C1 segment of cervical spinal cord (tissue), 14 donors: ENCODE measurements at regions not wholly inside any gene's neighbourhood (a gene's known extent, or its start where the extent isn't known, plus 50 kb on each side); places are given as distances from the start of the nearest gene placed in this dataset.

Experiments used
- DNase-seq, 14 donors: peaks; one replicate each; lab custom pipeline; 2025; lab: John Stamatoyannopoulos, UW

DNA sequence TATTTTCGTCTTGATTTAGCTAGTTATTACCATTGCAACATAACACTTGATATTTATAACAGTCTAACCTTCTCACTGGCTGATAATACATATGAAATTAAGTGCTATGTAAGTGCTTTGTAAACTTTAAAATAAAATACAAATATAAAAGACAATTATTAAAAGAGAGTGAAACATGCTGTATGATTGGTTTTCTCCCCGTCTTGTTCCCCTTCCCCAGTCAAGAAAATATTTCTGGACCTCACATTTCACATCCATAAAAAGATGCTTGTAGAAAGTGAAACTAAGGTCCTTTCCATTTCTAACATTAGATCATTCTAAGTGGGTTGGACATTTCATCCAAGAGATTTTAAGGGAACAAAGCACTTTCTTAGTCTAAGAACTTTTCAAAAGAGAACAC, 310.2 kb upstream of the LRATD1 start:
- no peak for DNase-seq

DNA sequence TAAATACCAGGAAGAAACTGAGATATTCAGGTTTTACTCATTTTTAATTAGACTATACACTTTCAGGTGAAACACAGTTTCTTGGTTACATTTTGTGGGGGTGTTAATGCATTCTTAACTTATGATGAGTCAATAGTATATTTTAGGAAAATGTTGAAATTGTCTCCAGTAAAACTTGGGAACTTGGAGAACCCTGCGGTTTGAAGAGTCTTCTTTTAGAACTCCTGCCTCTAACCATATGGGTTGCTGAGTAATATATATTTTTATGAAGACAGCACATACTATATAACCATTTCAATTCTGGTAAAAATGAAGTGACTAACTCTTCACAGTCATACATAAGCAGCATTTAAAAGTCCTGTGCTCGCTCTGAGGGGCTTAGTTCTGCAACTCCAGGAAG, 308.2 kb upstream of the LRATD1 start:
- DNase-seq: no peak

DNA sequence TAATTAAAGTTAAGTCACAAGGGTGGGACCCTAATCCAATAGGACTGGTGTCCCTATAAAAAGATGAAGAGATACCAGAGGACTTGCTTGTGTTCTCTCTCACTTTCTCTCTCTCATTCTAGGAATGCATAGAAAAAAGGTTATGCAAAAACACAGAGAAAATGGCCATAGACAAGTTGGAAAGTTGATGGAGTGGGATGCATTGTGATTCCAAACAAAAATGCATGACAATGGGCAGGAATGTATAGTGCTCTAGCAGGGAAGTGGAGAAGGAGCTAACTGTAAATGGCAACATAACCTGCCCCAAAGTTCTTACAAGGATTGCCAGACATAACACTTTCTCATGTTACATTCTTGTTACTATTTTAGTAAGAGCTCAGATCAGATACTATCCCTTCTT, 301.6 kb upstream of the LRATD1 start:
- no peak for DNase-seq

DNA sequence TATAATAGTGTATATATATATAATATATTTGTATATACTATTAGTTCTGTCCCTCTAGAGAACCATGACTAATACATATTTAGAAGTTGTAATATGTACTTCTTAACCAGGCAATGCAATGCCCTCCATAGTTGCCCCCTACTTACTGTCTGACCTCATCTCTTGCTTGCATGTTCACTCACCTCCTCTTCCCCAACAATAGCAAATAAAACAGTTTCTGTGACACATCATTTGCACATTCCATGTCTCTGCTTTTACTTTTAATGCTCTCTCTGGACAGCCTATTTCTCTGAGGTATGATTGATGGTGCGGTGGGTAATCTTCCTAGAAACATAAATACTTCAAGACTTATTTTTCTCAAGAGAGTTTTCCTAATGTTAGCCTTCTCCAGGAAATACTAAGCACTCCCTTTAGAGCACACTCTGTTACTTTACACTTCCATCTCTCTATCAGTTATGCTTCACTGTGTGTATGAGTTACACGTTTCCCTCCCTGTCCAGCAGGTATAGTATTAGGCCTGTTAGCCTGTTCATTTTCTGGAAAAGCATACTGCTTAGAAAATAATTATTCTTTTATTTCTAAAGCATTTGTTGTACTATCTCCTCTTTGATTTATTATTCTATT, 295.6 kb upstream of the LRATD1 start:
- no peak for DNase-seq

DNA sequence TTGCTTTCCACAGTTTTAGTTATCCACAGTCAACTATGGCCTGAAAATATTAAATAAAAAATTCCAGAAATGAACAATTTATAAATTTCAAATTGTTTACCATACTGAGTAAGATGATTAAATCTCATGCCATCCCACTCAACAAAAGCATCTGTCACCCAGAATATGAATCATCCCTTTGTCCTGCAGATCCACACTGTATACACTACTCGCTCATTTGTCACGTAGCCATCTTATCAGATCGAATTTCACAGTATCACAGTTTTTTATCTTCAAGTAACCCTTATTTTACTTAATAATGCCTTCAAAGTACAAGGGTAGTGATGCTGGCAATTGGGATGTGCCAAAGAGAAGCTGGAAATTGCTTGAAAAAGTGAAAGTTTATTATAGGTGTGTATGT, 291.8 kb upstream of the LRATD1 start:
- no peak for DNase-seq

DNA sequence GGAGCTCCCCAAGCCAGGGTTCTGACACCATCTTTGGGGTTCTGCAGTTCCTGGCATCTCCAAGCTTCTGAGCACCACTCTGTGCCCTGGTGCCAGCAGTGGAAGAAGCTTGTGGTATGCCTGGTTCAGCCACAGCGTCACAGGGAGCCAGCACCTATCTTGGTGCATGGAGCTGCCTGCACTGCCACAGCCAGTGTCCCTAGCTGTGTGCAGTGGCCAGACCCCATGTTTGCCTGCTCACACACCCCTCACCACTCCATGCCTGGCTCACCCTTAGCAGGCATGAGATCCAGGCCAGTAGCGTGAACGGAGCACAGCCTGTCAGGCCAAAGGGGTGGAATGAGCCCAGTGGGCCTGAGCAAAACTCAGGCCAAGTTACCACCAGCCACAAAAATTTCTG, 290.2 kb upstream of the LRATD1 start:
- no peak for DNase-seq

DNA sequence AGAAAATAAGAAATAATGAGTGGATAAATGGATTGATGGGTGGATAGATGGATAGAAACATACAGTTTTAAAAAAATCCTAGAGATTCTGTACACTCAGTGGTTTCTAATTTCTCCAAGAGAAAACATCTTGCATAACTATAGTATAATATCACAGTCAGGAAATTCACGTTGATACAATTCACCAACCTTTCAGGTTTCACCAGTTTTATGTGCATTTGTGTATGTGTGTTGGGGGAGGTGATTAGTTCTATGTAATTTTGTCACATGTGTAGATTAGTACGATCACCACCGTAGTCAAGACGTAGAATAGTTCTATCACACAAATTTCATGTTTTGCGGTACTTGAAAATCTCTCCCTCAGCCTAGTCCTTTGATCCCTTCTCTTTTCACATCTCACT, 288.2 kb upstream of the LRATD1 start:
- DNase-seq: no peak

DNA sequence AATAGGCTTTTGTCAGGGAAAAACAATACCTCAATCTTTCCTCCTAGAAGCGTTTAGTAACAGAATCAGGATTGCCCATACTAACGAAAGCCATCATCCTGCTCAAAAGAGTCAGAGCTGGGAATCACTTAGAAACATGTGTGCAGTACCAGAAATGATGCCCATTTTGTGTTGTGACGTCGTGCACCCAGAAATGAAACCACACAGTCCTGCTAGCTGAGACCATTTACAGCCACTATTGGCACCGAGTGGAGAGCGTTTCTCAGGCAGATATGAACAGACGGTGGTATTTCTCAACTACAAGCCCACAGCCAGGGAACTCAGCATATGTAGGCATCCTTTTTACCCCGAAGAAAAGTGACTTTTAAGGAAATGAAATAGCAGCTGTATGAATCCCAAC, 284.3 kb upstream of the LRATD1 start:
- no peak for DNase-seq

DNA sequence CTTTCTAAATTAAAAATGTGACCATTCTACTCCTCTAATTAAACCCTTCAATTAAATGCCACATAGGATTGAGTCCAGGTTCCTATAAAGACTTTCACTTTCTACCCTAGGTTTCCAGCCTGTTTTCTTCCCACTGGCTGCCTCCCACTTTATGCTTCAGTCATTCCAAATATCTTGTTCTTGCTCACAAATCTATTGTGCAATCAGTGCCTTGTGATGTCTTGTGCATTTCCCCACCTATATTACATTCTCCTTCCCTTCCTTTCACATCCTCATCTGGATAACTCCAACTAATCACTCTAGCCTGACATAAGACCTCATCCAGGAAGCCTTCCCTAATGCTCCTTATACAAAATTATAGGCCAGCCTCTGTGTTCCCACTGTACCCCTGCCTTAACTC, 281.7 kb upstream of the LRATD1 start:
- no peak for DNase-seq

DNA sequence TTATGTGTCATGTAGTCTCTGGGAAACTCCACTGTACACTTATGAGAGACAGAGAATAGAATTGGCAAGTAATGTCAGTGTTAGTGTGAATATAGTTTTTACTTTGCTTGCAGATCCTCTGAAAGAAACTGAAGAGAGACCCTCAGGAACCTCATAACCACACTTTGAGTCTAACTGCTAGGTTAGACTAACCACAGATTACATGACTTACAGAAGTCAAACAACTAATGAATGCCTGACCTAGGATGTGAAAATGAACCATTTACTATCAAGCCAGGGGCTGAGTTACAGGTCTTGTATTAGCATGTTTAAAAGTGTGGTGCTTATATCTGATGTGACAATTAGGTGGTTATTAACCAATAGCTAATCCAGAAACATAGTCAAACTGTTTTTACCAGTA, 280.4 kb upstream of the LRATD1 start:
- no peak for DNase-seq

DNA sequence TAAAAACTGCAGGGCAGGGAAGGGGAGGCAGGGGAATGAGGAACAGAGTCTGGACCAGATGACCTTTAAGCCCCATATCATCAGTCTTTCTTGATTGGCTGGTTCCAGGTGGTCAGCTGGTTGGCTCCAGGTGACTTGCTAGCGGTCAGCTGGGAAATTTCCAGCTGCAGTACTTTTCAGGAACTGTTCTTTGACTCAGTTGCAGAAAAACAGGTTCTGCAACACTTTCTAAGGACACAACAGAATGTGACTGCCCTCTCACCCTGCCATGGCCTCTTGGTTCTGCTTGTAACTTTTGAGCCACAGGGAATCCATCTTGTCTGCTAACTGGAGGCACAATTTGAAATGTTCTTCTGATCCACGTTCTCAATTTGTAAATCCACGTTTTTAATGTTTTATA, 278.3 kb upstream of the LRATD1 start:
- no peak for DNase-seq

DNA sequence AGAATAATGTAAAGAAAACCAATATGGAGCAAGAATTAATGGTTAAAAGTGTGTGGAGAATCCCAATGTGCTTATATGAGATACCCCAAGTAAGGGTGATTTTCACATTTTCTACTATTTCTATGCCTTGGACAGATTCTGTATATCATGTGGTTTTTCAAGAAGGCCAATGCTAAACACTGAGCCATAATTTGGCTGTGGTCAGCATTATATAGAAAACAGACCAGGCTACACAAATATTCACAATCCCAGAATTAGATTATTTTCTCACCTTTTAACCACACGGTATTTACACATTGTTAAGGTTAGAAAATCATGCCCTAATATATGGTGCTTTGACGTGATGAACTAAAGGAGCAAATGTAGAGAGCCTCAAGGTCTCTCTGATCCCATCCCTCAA, 277.4 kb upstream of the LRATD1 start:
- DNase-seq: no peak

DNA sequence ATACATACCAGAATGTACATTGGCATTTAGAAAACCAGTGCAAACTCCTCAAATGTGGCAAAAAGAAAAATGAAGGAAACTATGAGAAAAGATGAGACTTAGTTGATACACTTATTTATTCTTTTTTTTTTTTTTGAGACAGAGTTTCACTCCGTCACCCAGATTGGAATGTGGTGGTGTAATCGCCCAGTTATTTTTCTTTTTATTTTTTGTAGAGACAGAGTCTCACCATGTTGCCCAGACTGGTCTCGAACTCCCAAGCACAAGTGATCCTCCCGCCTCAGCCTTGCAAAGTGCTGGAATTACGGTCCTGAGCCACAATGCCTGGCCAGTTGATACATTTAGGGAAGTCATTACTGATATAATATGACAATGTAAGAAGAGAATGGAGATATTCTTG, 274.2 kb upstream of the LRATD1 start:
- DNase-seq: no peak

DNA sequence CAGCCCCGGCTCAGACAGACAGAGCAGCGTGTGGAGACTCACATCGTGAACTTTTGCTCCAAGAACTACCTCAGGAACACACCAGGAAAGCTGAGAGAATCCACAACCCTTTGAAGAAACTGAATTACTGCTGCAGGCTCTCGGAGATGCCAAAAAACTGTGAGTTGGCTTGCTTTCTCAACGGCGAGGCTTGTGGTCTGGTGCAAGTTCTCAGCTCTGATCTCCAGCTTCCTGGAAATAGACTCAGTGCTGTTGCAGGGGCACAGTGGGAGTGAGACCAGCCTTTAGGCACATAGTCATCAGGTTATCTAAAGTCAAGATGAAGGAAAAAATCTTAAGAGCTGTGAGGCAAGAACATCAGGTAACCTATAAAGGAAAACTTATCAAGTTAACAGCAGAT, 273.7 kb upstream of the LRATD1 start:
- DNase-seq: no peak

DNA sequence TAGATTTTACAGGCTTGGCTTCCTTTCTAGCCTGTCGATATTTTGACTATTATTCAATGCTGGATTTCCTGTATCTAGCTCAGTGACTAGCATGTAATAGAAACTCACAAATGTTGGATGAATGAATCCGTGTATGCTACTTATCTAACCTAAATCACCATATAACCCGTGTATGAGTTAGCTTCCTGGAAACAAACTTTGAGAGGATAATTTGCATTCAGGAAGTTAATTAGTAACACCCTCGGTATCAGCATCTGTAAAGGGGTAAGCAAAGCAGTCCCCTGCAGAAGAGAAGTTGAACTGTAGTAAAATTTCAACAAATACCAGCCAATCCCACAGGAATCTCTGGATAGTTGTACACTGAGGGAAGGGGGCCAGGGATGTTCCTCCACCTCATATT, 269.4 kb upstream of the LRATD1 start:
- DNase-seq: no peak

DNA sequence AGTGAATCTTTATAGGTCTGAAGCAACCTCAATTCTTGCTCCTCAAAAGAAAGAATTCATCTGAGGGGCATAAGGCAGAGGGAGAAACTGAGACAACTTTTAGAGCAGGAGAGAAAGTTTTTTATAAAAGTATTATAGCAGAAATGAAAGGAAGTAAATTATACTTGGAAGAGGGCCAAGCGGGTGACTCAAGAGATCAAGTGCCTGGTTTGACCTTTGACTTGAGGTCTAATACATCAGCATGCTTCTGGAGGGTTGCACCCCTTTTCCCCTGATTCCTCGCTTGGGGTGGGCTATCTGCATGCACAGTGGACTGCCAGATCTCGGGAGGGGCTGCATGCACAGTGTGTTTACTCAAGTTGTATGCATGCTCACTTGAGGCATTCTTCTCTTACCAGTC, 268.5 kb upstream of the LRATD1 start:
- DNase-seq: no peak

DNA sequence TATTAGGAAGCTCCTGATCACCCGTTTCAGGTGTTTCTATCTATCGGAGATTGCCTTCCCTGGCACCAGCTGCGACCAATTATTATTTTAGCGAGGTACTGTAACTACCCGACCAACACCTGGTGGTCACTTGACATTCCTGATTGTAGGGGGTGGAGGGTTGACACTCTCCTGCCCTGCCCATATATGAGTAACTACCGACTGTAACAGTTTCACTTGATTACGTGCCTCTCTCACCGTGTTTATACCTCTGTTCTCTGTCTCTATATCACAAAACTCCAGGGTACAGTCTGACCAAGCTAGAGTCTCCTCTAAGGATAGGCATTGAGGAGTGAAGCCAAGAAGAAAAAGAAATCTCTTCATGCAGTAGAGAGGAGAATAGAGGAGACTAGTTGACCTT, 268.0 kb upstream of the LRATD1 start:
- no peak for DNase-seq

DNA sequence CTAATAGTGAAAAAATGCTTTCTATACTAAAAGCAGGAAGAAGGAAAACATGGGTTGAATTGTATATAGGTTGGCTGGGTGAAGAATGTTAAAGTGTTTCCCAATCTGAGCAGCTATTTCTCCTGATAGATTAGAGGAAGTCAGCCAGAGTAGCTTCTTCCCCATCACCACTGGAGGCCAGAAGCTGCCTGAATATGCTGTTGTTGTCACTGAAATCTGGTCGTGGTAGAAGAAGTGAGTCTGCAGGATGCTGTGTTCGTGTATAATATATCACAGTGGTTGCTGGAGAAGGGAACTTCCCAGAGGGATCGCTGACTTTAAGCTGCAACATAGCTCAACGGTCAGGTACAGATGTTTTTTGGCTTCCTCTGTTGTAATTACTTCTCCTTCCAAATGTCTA, 247.5 kb upstream of the LRATD1 start:
- no peak for DNase-seq

DNA sequence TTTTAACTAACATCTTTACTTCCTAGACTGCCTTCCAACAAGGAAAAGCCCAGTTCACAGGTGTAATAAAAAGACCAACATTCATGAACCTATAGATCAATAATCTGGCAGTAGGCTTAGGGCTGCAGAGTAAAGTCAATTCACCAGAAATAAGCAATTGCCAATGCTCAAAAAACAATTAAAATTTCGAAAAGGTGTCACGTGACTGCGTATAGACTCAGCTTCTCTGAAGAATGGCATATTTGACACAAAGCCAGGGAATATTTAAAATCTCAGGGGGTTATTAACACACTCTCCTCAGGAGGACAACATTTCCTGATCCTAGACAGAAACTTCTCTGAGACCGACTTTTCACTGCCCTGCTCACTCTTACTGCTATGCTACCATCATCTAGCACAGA, 245.2 kb upstream of the LRATD1 start:
- no peak for DNase-seq

DNA sequence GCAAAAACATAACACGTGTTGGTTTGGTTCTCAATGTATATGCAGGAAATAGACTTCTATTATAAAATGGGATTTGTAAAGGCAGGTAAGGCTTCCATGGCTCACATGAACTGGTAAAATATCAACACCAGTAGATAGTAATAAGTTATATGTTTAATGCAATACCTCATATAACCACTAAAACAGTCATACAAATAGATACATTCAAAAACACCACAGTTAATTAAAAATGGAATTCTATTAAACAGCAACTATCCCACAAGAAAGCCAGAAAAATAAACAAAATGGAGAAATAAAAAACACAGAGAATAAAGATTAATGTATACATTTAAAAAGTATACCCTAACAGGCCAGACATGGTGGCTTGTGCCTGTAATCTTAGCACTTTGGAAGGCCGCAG, 243.8 kb upstream of the LRATD1 start:
- DNase-seq: no peak

DNA sequence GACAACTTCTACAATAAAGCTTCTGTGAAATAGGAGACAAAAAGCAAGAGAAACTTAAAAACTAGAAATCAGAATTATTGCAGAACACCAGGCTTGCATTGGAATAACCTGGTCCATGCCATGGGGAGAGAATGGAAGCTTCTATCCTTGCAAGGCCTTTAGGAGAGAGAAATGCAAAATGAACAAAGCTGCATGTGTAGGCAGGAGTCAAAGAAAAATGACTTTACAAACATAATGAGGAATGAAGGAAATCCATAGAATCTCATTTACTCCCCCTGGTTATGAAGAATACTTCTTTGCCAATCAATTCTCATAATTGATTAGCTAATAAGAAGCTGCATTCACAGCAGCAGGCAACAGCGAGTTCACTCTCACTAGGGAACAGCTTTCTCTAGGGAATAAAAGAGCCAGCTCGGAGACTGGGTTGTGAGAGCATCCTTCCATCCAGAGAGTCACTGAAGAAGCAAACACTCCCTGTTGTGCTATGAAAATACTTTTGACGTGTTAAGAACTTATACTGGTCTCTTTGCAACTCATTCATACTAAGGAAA, 235.9 kb upstream of the LRATD1 start:
- DNase-seq: no peak

DNA sequence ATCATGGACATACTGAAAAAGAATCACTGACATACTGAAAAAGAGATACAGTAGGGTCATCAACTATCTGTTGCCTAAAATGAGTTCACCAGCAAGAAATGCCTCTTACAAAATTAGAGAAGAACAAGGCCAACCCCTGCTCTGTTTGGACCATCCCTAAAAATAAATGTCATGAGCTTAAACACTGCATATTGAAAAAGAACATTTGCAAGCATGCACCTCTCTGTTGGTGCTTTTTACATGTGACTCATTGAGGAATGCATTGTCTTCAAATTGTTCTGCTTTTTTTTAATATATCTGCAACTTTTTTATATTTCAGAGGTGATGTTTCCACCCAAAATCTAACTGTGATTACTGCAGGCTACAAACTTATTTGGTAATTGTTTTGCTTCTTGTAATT, 233.9 kb upstream of the LRATD1 start:
- no peak for DNase-seq

DNA sequence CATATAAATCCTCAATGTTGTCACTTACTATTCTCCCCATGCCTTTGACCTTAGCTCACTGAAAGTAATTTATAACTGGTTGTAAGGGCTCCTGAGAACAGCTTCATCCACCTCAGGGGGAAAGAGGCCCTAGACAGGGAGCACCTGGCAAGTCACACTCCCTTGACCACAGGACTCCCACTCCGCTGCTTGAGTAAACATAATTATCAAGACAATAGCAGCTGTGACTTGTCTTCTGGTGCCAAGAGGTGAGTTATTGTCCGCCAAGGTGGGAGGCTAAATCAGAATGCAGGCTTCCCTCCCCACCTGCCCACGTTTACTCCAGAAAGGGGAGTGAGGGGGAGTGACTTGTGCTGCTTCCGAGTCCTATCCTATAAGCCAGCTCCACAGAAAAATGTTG, 230.6 kb upstream of the LRATD1 start:
- DNase-seq: no peak

DNA sequence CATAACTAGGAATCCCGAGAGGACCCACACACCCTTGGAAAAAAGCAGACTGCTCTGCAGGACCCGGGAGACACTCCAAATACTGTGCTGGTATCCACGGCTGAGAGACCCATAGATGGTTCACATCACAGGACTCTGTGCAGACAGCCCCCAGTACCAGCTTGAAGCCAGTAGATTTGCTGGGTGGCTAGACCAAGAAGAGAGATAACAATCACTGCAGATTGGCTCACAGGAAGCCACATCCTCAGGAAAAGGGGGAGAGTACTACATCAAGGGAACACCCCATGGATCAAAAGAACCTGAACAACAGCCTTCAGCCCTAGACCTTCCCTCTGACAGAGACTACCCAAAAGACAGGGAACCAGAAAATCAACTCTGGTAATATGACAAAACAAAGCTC, 223.8 kb upstream of the LRATD1 start:
- DNase-seq: no peak
